Neural progenitor cell (in vitro differentiated cells): ENCODE measurements at regions not wholly inside any gene's neighbourhood (a gene's known extent, or its start where the extent isn't known, plus 50 kb on each side); places are given as distances from the start of the nearest gene placed in this dataset.

ENCODE experiments used
- DNase-seq: peaks from one replicate; pipeline ENCODE4 v3.0.0-alpha.2; 2016; ENCODE audit warnings: low spot score
- H2AFZ ChIP-seq: fragments of 200-600 bp; sonication (generic); replicated peaks from 2 replicates; pipeline ENCODE4 v1.6.1; 2016; ENCODE audit warnings: antibody characterized with exemption
- H3F3A ChIP-seq: fragments of 200-600 bp; sonication (generic); 2 replicates; pipeline ENCODE4 v1.6.1; 2016; ENCODE audit warnings: antibody characterized with exemption, low read depth
- H3K27ac ChIP-seq: fragments of 200-600 bp; sonication (generic); 2 replicates; pipeline ENCODE4 v1.5.1; 2016; ENCODE audit warnings: mild to moderate bottlenecking
- H3K27me3 ChIP-seq: fragments of 200-600 bp; sonication (generic); 2 replicates; pipeline ENCODE4 v1.6.1; 2016; ENCODE audit warnings: mild to moderate bottlenecking, moderate library complexity
- H3K36me3 ChIP-seq: fragments of 200-600 bp; sonication (generic); 2 replicates; pipeline ENCODE4 v1.5.1; 2016
- H3K4me1 ChIP-seq: fragments of 200-600 bp; sonication (generic); 2 replicates; pipeline ENCODE4 v1.6.1; 2016; ENCODE audit warnings: mixed run types
- H3K4me2 ChIP-seq: fragments of 200-600 bp; sonication (generic); 2 replicates; pipeline ENCODE4 v1.6.1; 2016
- H3K4me3 ChIP-seq: fragments of 200-600 bp; sonication (generic); 2 replicates; pipeline ENCODE4 v1.5.1; 2016
- H3K79me2 ChIP-seq: fragments of 200-600 bp; sonication (generic); 2 replicates; pipeline ENCODE4 v1.6.1; 2016; ENCODE audit warnings: low read depth
- H3K9ac ChIP-seq: fragments of 200-600 bp; sonication (generic); 2 replicates; pipeline ENCODE4 v1.6.1; 2016
- H3K9me3 ChIP-seq: fragments of 200-600 bp; sonication (generic); 2 replicates; pipeline ENCODE4 v1.5.1; 2016; ENCODE audit warnings: low read depth
- H4K20me1 ChIP-seq: fragments of 200-600 bp; sonication (generic); 2 replicates; pipeline ENCODE4 v1.6.1; 2016; ENCODE audit warnings: low read depth
- H3K27ac Mint-ChIP-seq: 3 replicates; pipeline ENCODE4 v1.8.0; 2021; ENCODE audit warnings: mixed read lengths
- H3K27me3 Mint-ChIP-seq: 2 replicates; pipeline ENCODE4 v1.8.0; 2022; ENCODE audit warnings: low read depth, mild to moderate bottlenecking, inconsistent platforms, moderate library complexity, mixed read lengths; ENCODE audit not compliant: insufficient read depth
- H3K36me3 Mint-ChIP-seq: 3 replicates; pipeline ENCODE4 v1.8.0; 2021; ENCODE audit warnings: mixed read lengths
- H3K4me1 Mint-ChIP-seq: 3 replicates; pipeline ENCODE4 v1.8.0; 2021; ENCODE audit warnings: mixed read lengths
- H3K4me3 Mint-ChIP-seq: 3 replicates; pipeline ENCODE4 v1.8.0; 2021; ENCODE audit warnings: mild to moderate bottlenecking, moderate library complexity, mixed read lengths
- H3K9me3 Mint-ChIP-seq: 3 replicates; pipeline ENCODE4 v1.8.0; 2020; ENCODE audit warnings: mixed read lengths
- EZH2 ChIP-seq: fragments of 200-600 bp; sonication (generic); IDR thresholded peaks from 2 replicates; pipeline ENCODE4 v1.6.1; 2017; ENCODE audit warnings: antibody characterized with exemption, mild to moderate bottlenecking, moderate library complexity
- EZH2phosphoT487 ChIP-seq: fragments of 200-600 bp; sonication (generic); IDR thresholded peaks from 2 replicates; pipeline ENCODE4 v1.6.1; 2017; ENCODE audit warnings: antibody characterized with exemption
- TF ChIP-seq, protein P1 (sequence below): fragments of 200-600 bp; sonication (generic); IDR thresholded peaks from 2 replicates; pipeline ENCODE4 v1.5.1; 2017; ENCODE audit warnings: antibody characterized with exemption, mild to moderate bottlenecking

- H3F3A ChIP-seq = no peaks in the 10 kb centered on the region
- Mint-ChIP-seq H3K4me1 (no peaks in the 10 kb centered on the region), H3K4me3 (no peak overlapping the region), H3K27ac (no peak overlapping the region), H3K9me3 (no peaks in the 10 kb centered on the region), H3K36me3 (no peaks in the 10 kb centered on the region), H3K27me3 (no peaks in the 10 kb centered on the region)
- H3K27me3 ChIP-seq = no peaks in the 10 kb centered on the region
- no peak for DNase-seq
- TF ChIP-seq EZH2 = no peak
- no peak for TF ChIP-seq EZH2phosphoT487
- TF ChIP-seq, protein P1, sequence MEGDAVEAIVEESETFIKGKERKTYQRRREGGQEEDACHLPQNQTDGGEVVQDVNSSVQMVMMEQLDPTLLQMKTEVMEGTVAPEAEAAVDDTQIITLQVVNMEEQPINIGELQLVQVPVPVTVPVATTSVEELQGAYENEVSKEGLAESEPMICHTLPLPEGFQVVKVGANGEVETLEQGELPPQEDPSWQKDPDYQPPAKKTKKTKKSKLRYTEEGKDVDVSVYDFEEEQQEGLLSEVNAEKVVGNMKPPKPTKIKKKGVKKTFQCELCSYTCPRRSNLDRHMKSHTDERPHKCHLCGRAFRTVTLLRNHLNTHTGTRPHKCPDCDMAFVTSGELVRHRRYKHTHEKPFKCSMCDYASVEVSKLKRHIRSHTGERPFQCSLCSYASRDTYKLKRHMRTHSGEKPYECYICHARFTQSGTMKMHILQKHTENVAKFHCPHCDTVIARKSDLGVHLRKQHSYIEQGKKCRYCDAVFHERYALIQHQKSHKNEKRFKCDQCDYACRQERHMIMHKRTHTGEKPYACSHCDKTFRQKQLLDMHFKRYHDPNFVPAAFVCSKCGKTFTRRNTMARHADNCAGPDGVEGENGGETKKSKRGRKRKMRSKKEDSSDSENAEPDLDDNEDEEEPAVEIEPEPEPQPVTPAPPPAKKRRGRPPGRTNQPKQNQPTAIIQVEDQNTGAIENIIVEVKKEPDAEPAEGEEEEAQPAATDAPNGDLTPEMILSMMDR = no peak
- no peaks in the 10 kb centered on the region for H3K9me3 ChIP-seq
- H3K4me3 ChIP-seq = no peak overlapping the region
- H3K79me2 ChIP-seq = no peaks in the 10 kb centered on the region
- no peaks in the 10 kb centered on the region for H3K4me1 ChIP-seq
- no peaks in the 10 kb centered on the region for H3K36me3 ChIP-seq
- H3K27ac ChIP-seq = no peak overlapping the region
- no peak overlapping the region for H2AFZ ChIP-seq
- no peak overlapping the region for H3K9ac ChIP-seq
- H4K20me1 ChIP-seq = no peaks in the 10 kb centered on the region
- H3K4me2 ChIP-seq = no peak overlapping the region
Observed at GRCh38 chr4:20030108-20030507, 221.6 kb upstream of the SLIT2 start.

GRCh38 chr4:20028645-20029044, 223.1 kb upstream of the SLIT2 start:
- DNase-seq = no peak
- Histone ChIP-seq H2AFZ (no peak overlapping the region), H3K4me1 (no peaks in the 10 kb centered on the region), H3K9me3 (no peaks in the 10 kb centered on the region), H3K4me3 (no peak overlapping the region), H3K36me3 (no peaks in the 10 kb centered on the region), H3K79me2 (no peaks in the 10 kb centered on the region), H3K27ac (no peak overlapping the region), H3F3A (no peaks in the 10 kb centered on the region), H3K27me3 (no peaks in the 10 kb centered on the region), H4K20me1 (no peaks in the 10 kb centered on the region), H3K4me2 (no peak overlapping the region), H3K9ac (no peak overlapping the region)
- TF ChIP-seq EZH2phosphoT487 = no peak
- TF ChIP-seq EZH2 = no peak
- no peaks in the 10 kb centered on the region for H3K4me1 Mint-ChIP-seq
- peaks cover 5% of the 10 kb centered on the region for H3K9me3 Mint-ChIP-seq
- no peak overlapping the region for H3K27ac Mint-ChIP-seq
- no peaks in the 10 kb centered on the region for H3K27me3 Mint-ChIP-seq
- no peaks in the 10 kb centered on the region for H3K36me3 Mint-ChIP-seq
- no peak overlapping the region for H3K4me3 Mint-ChIP-seq

GRCh38 chr4:20026456-20026855, 225.2 kb upstream of the SLIT2 start:
- Mint-ChIP-seq H3K9me3 (peaks cover 8% of the 10 kb centered on the region), H3K27ac (no peak overlapping the region), H3K4me3 (no peak overlapping the region), H3K27me3 (no peaks in the 10 kb centered on the region), H3K36me3 (no peaks in the 10 kb centered on the region), H3K4me1 (no peaks in the 10 kb centered on the region)
- TF ChIP-seq EZH2 (no peak), EZH2phosphoT487 (no peak)
- TF ChIP-seq, protein P1 = no peak
- H3K27ac ChIP-seq = no peak overlapping the region
- no peaks in the 10 kb centered on the region for H3K9me3 ChIP-seq
- H4K20me1 ChIP-seq = no peaks in the 10 kb centered on the region
- no peaks in the 10 kb centered on the region for H3K36me3 ChIP-seq
- DNase-seq = no peak
- no peaks in the 10 kb centered on the region for H3K79me2 ChIP-seq
- no peaks in the 10 kb centered on the region for H3F3A ChIP-seq
- H3K9ac ChIP-seq = no peak overlapping the region
- H3K4me3 ChIP-seq = no peak overlapping the region
- no peak overlapping the region for H3K4me2 ChIP-seq
- H3K27me3 ChIP-seq = no peaks in the 10 kb centered on the region
- H2AFZ ChIP-seq = no peak overlapping the region
- no peaks in the 10 kb centered on the region for H3K4me1 ChIP-seq

DNA sequence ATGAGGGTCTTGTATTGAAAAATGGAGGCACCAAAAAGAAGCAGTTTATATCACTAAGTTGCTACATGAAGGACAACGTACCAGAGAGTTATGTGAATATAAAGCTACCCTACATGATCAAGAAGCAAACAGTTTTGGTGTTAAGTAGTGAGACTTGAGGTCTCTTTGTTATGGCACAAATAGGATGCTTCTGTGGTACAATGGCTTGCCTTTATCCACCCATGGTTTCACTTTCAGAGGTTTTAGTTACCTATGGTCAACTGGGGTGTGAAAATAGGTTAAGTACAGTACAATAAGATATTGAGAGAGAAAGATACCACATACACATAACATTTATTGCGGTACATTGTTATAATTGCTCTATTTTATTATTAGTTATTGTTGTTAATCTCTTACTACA, 229.2 kb upstream of the SLIT2 start:
- no peaks in the 10 kb centered on the region for H3K4me1 Mint-ChIP-seq
- peaks cover 8% of the 10 kb centered on the region for H3K9me3 Mint-ChIP-seq
- no peaks in the 10 kb centered on the region for H3K27me3 ChIP-seq
- no peak overlapping the region for H2AFZ ChIP-seq
- no peaks in the 10 kb centered on the region for H3K79me2 ChIP-seq
- no peaks in the 10 kb centered on the region for H3F3A ChIP-seq
- no peaks in the 10 kb centered on the region for H3K27me3 Mint-ChIP-seq
- no peaks in the 10 kb centered on the region for H3K4me1 ChIP-seq
- no peaks in the 10 kb centered on the region for H4K20me1 ChIP-seq
- H3K36me3 Mint-ChIP-seq = no peaks in the 10 kb centered on the region
- no peaks in the 10 kb centered on the region for H3K9me3 ChIP-seq
- no peak overlapping the region for H3K27ac ChIP-seq
- H3K27ac Mint-ChIP-seq = no peak overlapping the region
- TF ChIP-seq, protein P1 = no peak
- no peak for TF ChIP-seq EZH2phosphoT487
- TF ChIP-seq EZH2 = no peak
- no peak overlapping the region for H3K4me3 Mint-ChIP-seq
- DNase-seq = no peak
- H3K4me3 ChIP-seq = no peak overlapping the region
- H3K36me3 ChIP-seq = no peaks in the 10 kb centered on the region
- no peak overlapping the region for H3K9ac ChIP-seq
- no peak overlapping the region for H3K4me2 ChIP-seq
